ENCODE measurements at regions not wholly inside any gene's neighbourhood (a gene's known extent, or its start where the extent isn't known, plus 50 kb on each side); places are given as distances from the start of the nearest gene placed in this dataset.

GRCh38 chr5:107242411-107243219 lies 428.1 kb downstream of the EFNA5 start:
- Histone ChIP-seq H3K9me3 (ENCODE audit: control insufficient read depth, low read length) (no peaks in the 10 kb centered on the region), H3K4me3 (ENCODE audit: low read length in 2 of 2) (no peak overlapping the region), H3K36me3 (ENCODE audit: control insufficient read depth in 1 of 2, insufficient read depth in 2 of 2, low read length in 1 of 2) (no peaks in the 10 kb centered on the region), H3K27me3 (ENCODE audit: control insufficient read depth in 1 of 2, insufficient read depth in 2 of 2, low read length in 1 of 2) (no peaks in the 10 kb centered on the region), H3K27ac (ENCODE audit: low read depth in 1 of 2, low read length in 2 of 2) (no peak overlapping the region), H3K4me1 (ENCODE audit: control insufficient read depth in 1 of 2, insufficient read depth in 2 of 2, low read length in 2 of 2) (no peaks in the 10 kb centered on the region)
- WGBS, 2 donors: 92 to 94% methylated on average over 3 of the region's 3 CpGs
- ATAC-seq (ENCODE audit: low FRiP score): no peak
- intact Hi-C loops (cut with DNase I): no loop called here
- no peak for DNase-seq

GRCh38 chr5:107241841-107242240 lies 428.9 kb downstream of the EFNA5 start:
- 69 to 72% methylated on average over 1 of the region's 1 CpG for WGBS, 2 donors
- no peaks in the 10 kb centered on the region for H3K9me3 ChIP-seq (ENCODE audit: control insufficient read depth, low read length)
- DNase-seq (no peak), ATAC-seq (ENCODE audit: low FRiP score) (no peak)
- H3K36me3 ChIP-seq (ENCODE audit: control insufficient read depth in 1 of 2, insufficient read depth in 2 of 2, low read length in 1 of 2): no peaks in the 10 kb centered on the region
- intact Hi-C loops (cut with DNase I): no loop called here
- no peak overlapping the region for H3K4me3 ChIP-seq (ENCODE audit: low read length in 2 of 2)
- H3K4me1 ChIP-seq (ENCODE audit: control insufficient read depth in 1 of 2, insufficient read depth in 2 of 2, low read length in 2 of 2): no peaks in the 10 kb centered on the region
- H3K27ac ChIP-seq (ENCODE audit: low read depth in 1 of 2, low read length in 2 of 2): no peak overlapping the region
- H3K27me3 ChIP-seq (ENCODE audit: control insufficient read depth in 1 of 2, insufficient read depth in 2 of 2, low read length in 1 of 2): no peaks in the 10 kb centered on the region

GRCh38 chr5:107235167-107235566 lies 435.6 kb downstream of the EFNA5 start:
- Histone ChIP-seq H3K9me3 (ENCODE audit: control insufficient read depth, low read length) (no peaks in the 10 kb centered on the region), H3K27me3 (ENCODE audit: control insufficient read depth in 1 of 2, insufficient read depth in 2 of 2, low read length in 1 of 2) (no peaks in the 10 kb centered on the region), H3K4me1 (ENCODE audit: control insufficient read depth in 1 of 2, insufficient read depth in 2 of 2, low read length in 2 of 2) (no peaks in the 10 kb centered on the region), H3K4me3 (ENCODE audit: low read length in 2 of 2) (no peak overlapping the region), H3K36me3 (ENCODE audit: control insufficient read depth in 1 of 2, insufficient read depth in 2 of 2, low read length in 1 of 2) (no peaks in the 10 kb centered on the region), H3K27ac (ENCODE audit: low read depth in 1 of 2, low read length in 2 of 2) (no peak overlapping the region)
- intact Hi-C loops (cut with DNase I): no loop called here
- DNase-seq (no peak), ATAC-seq (ENCODE audit: low FRiP score) (no peak)
- WGBS, 2 donors: 97 to 98% methylated on average over 6 of the region's 6 CpGs

- Histone ChIP-seq H3K4me1 (ENCODE audit: control insufficient read depth in 1 of 2, insufficient read depth in 2 of 2, low read length in 2 of 2) (no peaks in the 10 kb centered on the region), H3K27ac (ENCODE audit: low read depth in 1 of 2, low read length in 2 of 2) (no peak overlapping the region), H3K9me3 (ENCODE audit: control insufficient read depth, low read length) (no peaks in the 10 kb centered on the region), H3K27me3 (ENCODE audit: control insufficient read depth in 1 of 2, insufficient read depth in 2 of 2, low read length in 1 of 2) (no peaks in the 10 kb centered on the region), H3K4me3 (ENCODE audit: low read length in 2 of 2) (no peak overlapping the region), H3K36me3 (ENCODE audit: control insufficient read depth in 1 of 2, insufficient read depth in 2 of 2, low read length in 1 of 2) (no peaks in the 10 kb centered on the region)
- DNase-seq (no peak), ATAC-seq (ENCODE audit: low FRiP score) (no peak)
- intact Hi-C loops (cut with DNase I): no loop called here
- WGBS, 2 donors: 80 to 85% methylated on average over 4 of the region's 4 CpGs
Measured at GRCh38 chr5:107232788-107233187, 437.9 kb downstream of the EFNA5 start.

- DNase-seq: no peak
- Histone ChIP-seq H3K4me1 (ENCODE audit: control insufficient read depth in 1 of 2, insufficient read depth in 2 of 2, low read length in 2 of 2) (no peaks in the 10 kb centered on the region), H3K4me3 (ENCODE audit: low read length in 2 of 2) (no peak overlapping the region), H3K27ac (ENCODE audit: low read depth in 1 of 2, low read length in 2 of 2) (no peak overlapping the region), H3K9me3 (ENCODE audit: control insufficient read depth, low read length) (no peaks in the 10 kb centered on the region), H3K36me3 (ENCODE audit: control insufficient read depth in 1 of 2, insufficient read depth in 2 of 2, low read length in 1 of 2) (no peaks in the 10 kb centered on the region), H3K27me3 (ENCODE audit: control insufficient read depth in 1 of 2, insufficient read depth in 2 of 2, low read length in 1 of 2) (no peaks in the 10 kb centered on the region)
- intact Hi-C loops (cut with DNase I): no loop called here
- 6 to 18% methylated on average over 1 of the region's 1 CpG for WGBS, 2 donors
- no peak for ATAC-seq (ENCODE audit: low FRiP score)
Measured at GRCh38 chr5:107232293-107232692, 438.4 kb downstream of the EFNA5 start.

- no peak overlapping the region for H3K27ac ChIP-seq (ENCODE audit: low read depth in 1 of 2, low read length in 2 of 2)
- WGBS, 2 donors: 88 to 89% methylated on average over 1 of the region's 1 CpG
- intact Hi-C loops (cut with DNase I): no loop called here
Measured at GRCh38 chr5:107231191-107231590, 439.5 kb downstream of the EFNA5 start.

GRCh38 chr5:107230367-107230766 lies 440.4 kb downstream of the EFNA5 start:
- intact Hi-C loops (cut with DNase I): no loop called here

More at GRCh38 chr5:107231191-107231590, 439.5 kb downstream of the EFNA5 start:
- H3K9me3 ChIP-seq (ENCODE audit: control insufficient read depth, low read length): no peaks in the 10 kb centered on the region
- H3K4me3 ChIP-seq (ENCODE audit: low read length in 2 of 2): no peak overlapping the region
- no peaks in the 10 kb centered on the region for H3K4me1 ChIP-seq (ENCODE audit: control insufficient read depth in 1 of 2, insufficient read depth in 2 of 2, low read length in 2 of 2)
- H3K36me3 ChIP-seq (ENCODE audit: control insufficient read depth in 1 of 2, insufficient read depth in 2 of 2, low read length in 1 of 2): no peaks in the 10 kb centered on the region
- no peak for DNase-seq
- H3K27me3 ChIP-seq (ENCODE audit: control insufficient read depth in 1 of 2, insufficient read depth in 2 of 2, low read length in 1 of 2): no peaks in the 10 kb centered on the region
- no peak for ATAC-seq (ENCODE audit: low FRiP score)

GRCh38 chr5:107228226-107228625 lies 442.5 kb downstream of the EFNA5 start:
- H3K36me3 ChIP-seq (ENCODE audit: control insufficient read depth in 1 of 2, insufficient read depth in 2 of 2, low read length in 1 of 2): no peaks in the 10 kb centered on the region
- no peak for DNase-seq
- no peak overlapping the region for H3K27ac ChIP-seq (ENCODE audit: low read depth in 1 of 2, low read length in 2 of 2)
- ATAC-seq (ENCODE audit: low FRiP score): no peak
- WGBS, 2 donors: 94 to 95% methylated on average over 2 of the region's 2 CpGs
- peaks cover 2% of the 10 kb centered on the region for H3K9me3 ChIP-seq (ENCODE audit: control insufficient read depth, low read length)
- H3K27me3 ChIP-seq (ENCODE audit: control insufficient read depth in 1 of 2, insufficient read depth in 2 of 2, low read length in 1 of 2): no peaks in the 10 kb centered on the region
- no peaks in the 10 kb centered on the region for H3K4me1 ChIP-seq (ENCODE audit: control insufficient read depth in 1 of 2, insufficient read depth in 2 of 2, low read length in 2 of 2)
- intact Hi-C loops (cut with DNase I): no loop called here
- no peak overlapping the region for H3K4me3 ChIP-seq (ENCODE audit: low read length in 2 of 2)

More at GRCh38 chr5:107230367-107230766, 440.4 kb downstream of the EFNA5 start:
- no peaks in the 10 kb centered on the region for H3K4me1 ChIP-seq (ENCODE audit: control insufficient read depth in 1 of 2, insufficient read depth in 2 of 2, low read length in 2 of 2)
- WGBS, 2 donors: 93 to 100% methylated on average over 3 of the region's 3 CpGs
- no peaks in the 10 kb centered on the region for H3K36me3 ChIP-seq (ENCODE audit: control insufficient read depth in 1 of 2, insufficient read depth in 2 of 2, low read length in 1 of 2)
- no peak for DNase-seq
- ATAC-seq (ENCODE audit: low FRiP score): no peak
- H3K4me3 ChIP-seq (ENCODE audit: low read length in 2 of 2): no peak overlapping the region
- H3K27me3 ChIP-seq (ENCODE audit: control insufficient read depth in 1 of 2, insufficient read depth in 2 of 2, low read length in 1 of 2): no peaks in the 10 kb centered on the region
- H3K27ac ChIP-seq (ENCODE audit: low read depth in 1 of 2, low read length in 2 of 2): no peak overlapping the region
- no peaks in the 10 kb centered on the region for H3K9me3 ChIP-seq (ENCODE audit: control insufficient read depth, low read length)

GRCh38 chr5:107224272-107224671 lies 446.5 kb downstream of the EFNA5 start:
- no peak overlapping the region for H3K27ac ChIP-seq (ENCODE audit: low read depth in 1 of 2, low read length in 2 of 2)
- peaks cover 2% of the 10 kb centered on the region for H3K9me3 ChIP-seq (ENCODE audit: control insufficient read depth, low read length)
- ATAC-seq (ENCODE audit: low FRiP score): no peak
- intact Hi-C loops (cut with DNase I): no loop called here
- WGBS, 2 donors: 63 to 79% methylated on average over 1 of the region's 1 CpG
- no peak overlapping the region for H3K4me3 ChIP-seq (ENCODE audit: low read length in 2 of 2)
- no peaks in the 10 kb centered on the region for H3K4me1 ChIP-seq (ENCODE audit: control insufficient read depth in 1 of 2, insufficient read depth in 2 of 2, low read length in 2 of 2)
- DNase-seq: no peak
- H3K36me3 ChIP-seq (ENCODE audit: control insufficient read depth in 1 of 2, insufficient read depth in 2 of 2, low read length in 1 of 2): no peaks in the 10 kb centered on the region
- H3K27me3 ChIP-seq (ENCODE audit: control insufficient read depth in 1 of 2, insufficient read depth in 2 of 2, low read length in 1 of 2): no peaks in the 10 kb centered on the region

All from aorta (tissue), 5 donors.